GM12872 (cell line): ENCODE measurements at regions not wholly inside any gene's neighbourhood (a gene's known extent, or its start where the extent isn't known, plus 50 kb on each side); places are given as distances from the start of the nearest gene placed in this dataset.

Source experiments
- CTCF ChIP-seq: IDR thresholded peaks from 3 replicates; pipeline ENCODE4 v1.5.1; 2011; ENCODE audit warnings: low read depth, mild to moderate bottlenecking, low read length, moderate library complexity; ENCODE audit not compliant: insufficient read depth

- TF ChIP-seq CTCF, result no peak
These were observed 716.2 kb downstream of the NXPH1 start for GRCh38 chr7:9149499-9150082.

GRCh38 chr7:9175871-9176270, 742.5 kb downstream of the NXPH1 start:
- TF ChIP-seq CTCF, result no peak

- TF ChIP-seq CTCF, result no peak
These were observed 747.9 kb downstream of the NXPH1 start for GRCh38 chr7:9181356-9181755.

- TF ChIP-seq CTCF, result no peak
These were observed 753.3 kb downstream of the NXPH1 start for GRCh38 chr7:9186730-9187129.

- TF ChIP-seq CTCF, result no peak
These were observed 756.3 kb downstream of the NXPH1 start for GRCh38 chr7:9189703-9190102.

GRCh38 chr7:9192969-9193368, 759.6 kb downstream of the NXPH1 start:
- TF ChIP-seq CTCF, result no peak

GRCh38 chr7:9200626-9201025, 767.2 kb downstream of the NXPH1 start:
- no peak for TF ChIP-seq CTCF
